Astrocyte of the hippocampus (primary cell): ENCODE measurements at regions not wholly inside any gene's neighbourhood (a gene's known extent, or its start where the extent isn't known, plus 50 kb on each side); places are given as distances from the start of the nearest gene placed in this dataset.

Experiments used
- DNase-seq: peaks from one replicate; pipeline ENCODE4 v3.0.0; 2011; ENCODE audit warnings: low read depth, low spot score

DNA sequence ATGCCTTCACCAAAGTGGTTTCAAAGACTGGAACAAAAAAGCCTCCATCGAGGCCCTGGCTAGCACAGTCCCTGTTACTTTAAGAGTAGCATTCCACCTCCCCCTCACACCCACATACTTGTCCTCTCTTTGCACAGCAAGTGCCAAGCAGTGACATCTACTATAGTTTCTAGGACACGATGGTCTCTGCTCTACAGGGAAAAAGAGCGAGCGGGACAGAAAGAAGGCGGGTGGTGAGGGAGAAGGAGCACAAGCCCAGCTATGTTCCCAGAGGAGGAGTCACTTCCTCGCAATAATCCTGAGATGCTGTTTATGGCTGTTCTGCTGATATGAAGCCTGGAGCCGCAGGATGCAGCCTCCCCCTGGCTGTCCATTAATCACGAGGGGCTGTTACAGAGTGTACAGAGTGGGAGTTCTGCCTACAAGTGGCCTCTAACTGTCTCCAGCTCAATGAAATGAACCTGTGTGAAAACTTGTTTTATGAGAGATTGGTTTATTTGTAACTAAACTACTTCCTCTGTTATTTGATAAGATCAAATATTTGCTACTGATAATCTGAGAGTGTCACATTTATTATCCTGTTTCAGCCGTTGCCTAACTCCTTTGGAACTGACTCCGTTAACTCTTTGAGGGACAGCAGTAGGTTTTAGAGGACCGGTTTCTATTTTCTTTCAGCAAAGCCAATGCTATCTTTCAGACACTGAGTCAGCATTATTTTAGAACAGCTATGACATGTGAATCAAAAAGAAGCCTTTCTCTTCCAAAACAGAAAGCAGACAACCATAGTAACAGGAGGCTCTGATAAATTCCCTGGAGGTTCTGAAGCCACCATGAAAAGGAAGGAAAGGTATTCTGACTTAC, 208.0 kb downstream of the SPRY2 start:
- peak; percentile 73 for DNase-seq

- DNase-seq: peak; percentile 78
Observed at GRCh38 chr13:80131204-80131603, 209.7 kb downstream of the SPRY2 start.

DNA sequence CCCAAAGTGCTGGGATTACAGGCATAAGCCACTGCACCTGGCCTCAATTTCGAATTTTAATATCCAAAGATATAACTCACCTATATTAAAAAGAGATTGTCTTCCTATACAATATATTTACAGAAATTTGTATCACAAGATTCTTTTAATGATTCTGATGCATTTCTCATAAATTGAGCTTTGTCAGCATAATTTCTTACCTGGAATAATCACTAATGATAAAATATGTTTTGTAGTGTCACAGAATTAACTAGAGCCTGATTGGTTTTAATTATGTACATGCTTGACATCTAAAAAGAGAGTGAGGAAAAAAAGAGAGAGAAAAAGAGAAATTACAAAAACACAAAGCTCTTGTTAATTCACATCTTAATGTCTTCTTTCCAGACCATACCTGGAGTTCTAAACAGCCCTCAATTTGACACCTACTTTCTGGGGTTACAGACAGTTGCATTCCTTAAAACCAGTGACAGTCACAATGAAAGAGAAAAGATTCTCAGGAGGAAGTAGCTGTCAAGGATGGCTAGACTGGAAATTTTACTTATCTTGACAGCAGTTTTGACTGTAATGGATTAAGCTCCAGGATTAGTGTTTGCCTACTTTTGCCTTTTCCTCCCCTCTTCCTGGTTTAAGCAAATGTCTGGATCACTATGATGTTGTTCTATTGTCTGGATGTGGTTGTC, 214.4 kb downstream of the SPRY2 start:
- no peak for DNase-seq

GRCh38 chr13:80123945-80124344, 217.0 kb downstream of the SPRY2 start:
- no peak for DNase-seq

- no peak for DNase-seq
Observed at GRCh38 chr13:80121038-80121437, 219.9 kb downstream of the SPRY2 start.

DNA sequence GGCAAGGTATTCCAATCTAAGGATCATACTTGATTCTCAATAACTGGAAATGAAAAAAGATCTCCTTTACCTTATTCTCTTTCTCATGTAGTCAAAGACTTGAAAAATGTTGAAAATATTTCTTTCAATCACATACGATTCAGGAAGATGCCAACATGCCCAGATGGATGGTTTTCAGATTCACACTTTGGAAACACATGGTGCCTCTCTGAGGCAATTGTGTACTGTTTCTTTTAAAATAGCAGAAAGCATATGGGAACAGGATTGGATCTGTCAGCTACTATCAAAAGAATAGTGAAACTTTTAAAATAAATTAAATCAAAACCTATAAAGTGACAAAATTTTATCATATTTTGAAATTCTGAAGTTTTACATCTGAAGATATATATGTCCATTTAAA, 222.4 kb downstream of the SPRY2 start:
- DNase-seq: no peak

GRCh38 chr13:80118099-80118498, 222.8 kb downstream of the SPRY2 start:
- DNase-seq: no peak

GRCh38 chr13:80117515-80117914, 223.4 kb downstream of the SPRY2 start:
- DNase-seq: no peak

DNA sequence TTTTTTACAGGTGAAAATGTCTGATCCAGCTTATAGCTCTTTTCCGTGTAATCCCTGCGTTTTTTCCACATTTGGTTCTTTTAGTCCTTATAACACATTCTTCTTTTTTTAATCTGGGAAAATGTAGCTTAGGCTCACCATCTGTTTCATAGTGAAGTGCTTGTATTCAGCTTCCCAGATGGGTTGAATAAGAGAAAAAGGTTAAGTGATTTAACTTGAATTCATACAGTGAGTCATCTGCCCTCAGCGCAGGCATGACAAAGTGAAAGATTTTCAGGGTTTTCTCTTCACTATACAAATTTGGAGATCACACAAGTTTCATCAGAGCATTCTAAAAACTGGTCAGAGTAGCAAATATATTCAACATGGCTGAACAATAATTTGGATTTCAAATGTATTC, 224.8 kb downstream of the SPRY2 start:
- DNase-seq: peak; percentile 66

GRCh38 chr13:80115616-80116015, 225.3 kb downstream of the SPRY2 start:
- no peak for DNase-seq

GRCh38 chr13:80113714-80114454, 227.0 kb downstream of the SPRY2 start:
- no peak for DNase-seq

DNA sequence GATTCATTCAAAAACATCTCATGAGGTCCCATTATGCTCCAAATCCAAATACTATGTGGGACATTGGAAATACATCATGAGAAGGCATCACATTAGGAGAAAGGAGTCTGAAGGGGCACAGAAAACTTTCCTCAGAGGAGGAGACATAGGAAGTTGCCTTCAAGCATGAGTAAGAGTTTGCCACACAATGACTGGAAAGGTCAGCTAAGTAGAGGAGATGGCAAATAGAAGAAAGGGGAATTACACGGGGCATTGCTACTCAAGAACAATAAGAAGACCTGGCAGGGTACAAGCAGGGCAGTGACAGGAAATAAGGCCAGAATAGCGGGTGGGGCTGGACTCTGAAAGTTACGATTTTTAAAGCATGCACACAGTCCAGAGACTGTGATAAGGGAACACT, 231.6 kb downstream of the SPRY2 start:
- DNase-seq: no peak

GRCh38 chr13:80105350-80105749, 235.6 kb downstream of the SPRY2 start:
- no peak for DNase-seq

DNA sequence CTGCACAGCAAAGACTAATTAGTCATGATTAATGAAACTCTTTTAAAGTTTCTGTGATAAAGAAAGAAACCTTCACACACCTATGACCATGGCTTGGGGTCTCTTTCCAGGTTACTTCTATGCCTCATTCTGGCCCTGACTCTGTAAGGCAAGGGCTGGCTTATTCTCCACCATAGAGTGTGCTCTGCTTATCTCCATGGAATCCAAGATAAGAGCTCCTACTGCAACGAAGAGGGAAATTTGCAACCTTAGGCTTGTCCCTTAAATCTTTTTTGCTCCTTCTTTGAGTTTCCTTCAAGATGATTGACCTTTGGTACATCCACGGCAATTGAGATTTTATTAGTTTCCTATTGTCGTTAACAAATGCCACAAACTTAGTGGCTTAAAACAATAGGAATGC, 239.9 kb downstream of the SPRY2 start:
- DNase-seq: no peak

GRCh38 chr13:80100636-80101035, 240.3 kb downstream of the SPRY2 start:
- DNase-seq: peak; percentile 4

DNA sequence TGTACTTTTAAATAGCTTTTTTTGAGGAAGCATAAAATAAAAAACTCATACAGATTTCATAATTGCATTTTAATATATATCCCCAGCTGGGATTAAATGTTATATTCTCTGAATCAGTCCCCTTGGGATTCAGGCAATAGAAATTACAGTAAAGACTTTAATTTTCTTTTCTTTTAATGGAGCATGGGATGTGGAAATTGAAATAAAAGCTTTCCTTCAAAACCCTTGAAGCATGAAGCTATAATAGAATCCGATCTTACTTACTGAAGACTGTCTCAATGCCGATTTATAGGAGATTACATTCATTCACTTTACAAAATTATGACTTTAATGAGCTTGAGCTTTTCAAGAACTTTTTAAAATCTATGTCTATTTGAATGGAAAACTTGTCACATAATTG, 243.4 kb downstream of the SPRY2 start:
- DNase-seq: no peak

DNA sequence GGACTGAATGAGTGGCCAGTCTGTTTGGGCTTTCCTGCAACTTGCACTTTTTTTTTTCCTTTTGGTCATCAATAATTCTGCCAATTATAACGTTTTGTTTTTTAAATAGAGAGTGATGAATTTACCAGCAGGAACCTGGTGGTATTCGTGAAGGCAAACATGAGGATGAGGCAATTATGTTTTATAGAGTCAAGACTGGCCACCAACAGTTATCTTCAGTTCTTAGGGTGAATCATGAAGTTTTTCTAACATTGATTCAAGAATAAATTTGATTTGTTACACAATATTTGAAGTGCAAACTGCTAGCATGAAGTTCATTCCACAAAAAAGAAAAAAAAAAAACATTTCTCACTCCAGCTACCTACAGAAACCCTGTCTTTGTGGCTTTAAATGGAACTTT, 244.5 kb downstream of the SPRY2 start:
- peak; percentile 1 for DNase-seq

- no peak for DNase-seq
Observed at GRCh38 chr13:80094526-80094925, 246.4 kb downstream of the SPRY2 start.

GRCh38 chr13:80093888-80094287, 247.0 kb downstream of the SPRY2 start:
- no peak for DNase-seq

GRCh38 chr13:80086304-80086721, 254.6 kb downstream of the SPRY2 start:
- DNase-seq: peak; percentile 2

GRCh38 chr13:80083853-80084676, 256.9 kb downstream of the SPRY2 start:
- DNase-seq: peak; percentile 90
